Activated CD4-positive, alpha-beta T cell treated with anti-CD3 and anti-CD28 coated beads for 48 hours (primary cell): ENCODE measurements at regions not wholly inside any gene's neighbourhood (a gene's known extent, or its start where the extent isn't known, plus 50 kb on each side); places are given as distances from the start of the nearest gene placed in this dataset.
"Not testable (repeated sequence)": the region's sequence is repeated elsewhere in the genome, so short reads cannot be mapped to it uniquely, and the experiment has no call there.

Experiments used
- DNase-seq: peaks from one replicate; pipeline ENCODE4 v3.0.0-alpha.2; 2020

DNA sequence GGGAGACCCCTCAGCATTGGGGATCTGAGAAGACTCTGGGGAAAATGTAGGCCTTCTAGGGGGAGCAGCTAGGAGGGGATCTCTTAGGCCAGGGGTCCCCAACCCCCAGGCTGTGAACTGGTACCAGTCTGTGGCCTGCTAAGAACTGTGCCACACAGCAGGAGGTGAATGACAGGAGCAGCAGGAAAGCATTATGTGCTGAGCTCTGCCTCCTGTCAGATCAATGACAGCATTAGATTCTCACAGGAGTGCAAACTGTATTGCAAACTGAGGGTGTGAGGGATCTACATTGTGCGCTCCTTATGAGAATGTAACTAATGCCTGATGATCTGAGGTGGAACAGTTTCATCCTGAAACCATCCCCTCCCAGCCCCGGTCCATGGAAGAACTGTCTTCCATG is 127.3 kb downstream of the SCG2 start:
- DNase-seq = no peak

DNA sequence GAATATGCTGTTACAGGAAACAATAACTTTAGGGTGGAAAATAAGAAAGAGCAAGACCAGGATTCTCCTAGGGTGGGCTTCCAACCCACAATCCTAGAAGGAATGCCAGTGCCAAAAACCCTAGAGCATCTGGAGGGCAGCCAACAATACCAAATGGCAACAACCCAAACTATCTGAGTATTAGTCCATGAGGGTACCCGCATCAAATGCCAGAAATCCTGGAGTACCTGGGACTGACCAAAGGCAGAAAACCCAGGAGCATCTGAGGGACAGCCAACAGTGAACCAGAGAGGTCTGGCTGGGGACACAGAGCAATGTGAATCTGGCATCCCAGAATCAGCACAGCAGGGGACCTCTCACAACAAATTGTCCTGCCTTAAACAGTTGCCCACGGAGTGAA is 126.3 kb downstream of the SCG2 start:
- DNase-seq = no peak

DNA sequence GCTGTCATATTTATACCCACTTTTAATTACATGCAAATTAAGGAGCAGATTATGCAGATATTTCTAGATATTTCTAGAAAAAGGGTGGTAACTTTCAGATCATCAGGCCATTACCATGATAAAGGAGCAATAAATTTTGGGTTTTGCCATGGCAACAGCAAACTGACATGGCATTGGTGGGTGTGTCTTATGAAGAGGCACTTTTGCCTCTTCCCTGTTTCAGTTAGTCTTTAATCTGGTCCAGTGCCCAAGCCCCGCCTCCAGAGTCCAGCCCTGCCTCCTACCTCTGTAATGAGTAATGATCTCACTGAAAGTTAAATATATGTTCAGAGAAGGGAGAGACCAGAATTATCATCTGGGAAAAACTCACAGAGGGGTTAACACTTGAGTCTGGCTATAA is 124.8 kb downstream of the SCG2 start:
- no peak for DNase-seq

DNA sequence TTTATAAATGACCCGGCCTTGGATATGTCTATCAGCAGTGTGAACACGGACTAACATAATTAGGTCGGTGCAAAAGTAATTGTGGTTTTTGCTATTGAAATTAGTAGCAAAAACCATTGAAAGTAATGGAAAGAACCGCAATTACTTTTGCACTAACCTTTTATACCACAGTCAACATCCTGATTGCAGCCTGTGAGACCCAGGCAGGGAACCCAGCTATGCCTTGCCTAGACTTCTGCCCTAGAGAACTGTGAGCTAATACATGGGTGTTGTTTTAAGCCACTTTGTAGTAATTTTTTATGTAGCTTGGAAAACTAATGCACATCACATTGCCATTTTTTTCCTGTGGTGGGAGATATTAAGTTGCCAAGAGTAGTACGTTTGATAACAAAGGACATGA is 120.7 kb downstream of the SCG2 start:
- DNase-seq = no peak

DNA sequence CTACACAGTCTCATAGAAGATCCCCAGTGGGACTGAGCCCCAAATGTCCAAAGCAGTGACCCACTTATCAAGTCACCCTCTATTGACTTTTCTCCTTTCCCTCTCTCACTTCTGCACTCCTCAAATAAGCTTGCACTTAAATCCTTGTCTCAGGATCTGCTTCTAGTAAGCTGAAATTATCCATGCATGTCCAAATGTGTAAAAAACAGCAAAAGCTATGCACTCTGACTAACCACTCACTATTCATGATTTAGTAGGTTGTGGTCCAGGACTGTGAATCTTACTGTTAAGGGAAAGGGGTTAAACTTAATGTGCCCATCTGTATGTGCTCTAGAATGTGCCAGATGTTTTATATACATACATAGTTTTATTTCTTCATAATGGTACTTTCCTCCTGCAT is 115.4 kb downstream of the SCG2 start:
- no peak for DNase-seq

DNA sequence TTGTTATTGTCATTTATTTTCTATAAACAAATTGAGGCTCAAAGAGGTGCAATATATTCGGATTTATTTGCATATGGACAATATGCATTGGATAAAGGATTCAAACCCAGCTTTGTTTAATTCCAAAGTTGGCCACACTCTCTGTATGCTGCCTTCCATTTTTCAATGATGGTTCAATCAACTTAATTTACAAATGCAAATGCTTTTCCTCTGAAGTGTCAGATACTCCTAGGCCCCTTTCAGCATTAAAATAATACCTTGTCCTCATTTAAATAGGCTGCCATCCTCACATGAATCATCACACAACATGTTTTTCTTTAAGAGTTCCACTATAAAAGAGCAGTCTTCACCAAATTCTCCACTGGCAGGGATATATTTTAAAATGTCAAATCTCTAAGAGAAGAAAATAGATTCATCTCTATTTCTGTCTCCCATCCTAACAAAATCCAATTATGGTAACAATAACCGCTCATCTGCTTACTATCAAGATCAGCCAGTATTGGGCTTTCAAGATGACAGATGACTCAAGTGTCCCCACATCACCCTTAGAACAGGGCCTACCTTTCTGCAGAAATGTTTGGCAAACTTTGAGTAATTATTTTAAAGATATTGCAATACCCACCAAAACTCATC is 114.8 kb downstream of the SCG2 start:
- DNase-seq = no peak

DNA sequence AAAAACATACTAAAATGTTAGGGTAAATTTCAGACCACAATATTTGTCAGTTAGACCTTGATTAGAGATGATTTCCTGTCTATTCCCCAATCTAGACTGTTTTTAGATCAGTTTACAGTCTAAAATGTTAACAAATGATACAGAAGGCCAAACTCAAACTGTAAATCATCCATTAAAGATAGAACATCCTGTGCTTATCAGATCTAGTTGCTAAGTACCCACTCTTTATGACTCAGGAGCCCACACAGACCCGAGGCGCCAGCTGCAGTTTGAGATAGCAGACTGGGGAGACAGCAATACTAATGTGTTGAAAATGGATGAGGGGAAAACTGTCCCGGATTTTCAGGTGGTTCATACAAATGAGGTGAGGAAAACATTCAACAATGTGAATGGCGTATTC is 113.3 kb downstream of the SCG2 start:
- no peak for DNase-seq

DNA sequence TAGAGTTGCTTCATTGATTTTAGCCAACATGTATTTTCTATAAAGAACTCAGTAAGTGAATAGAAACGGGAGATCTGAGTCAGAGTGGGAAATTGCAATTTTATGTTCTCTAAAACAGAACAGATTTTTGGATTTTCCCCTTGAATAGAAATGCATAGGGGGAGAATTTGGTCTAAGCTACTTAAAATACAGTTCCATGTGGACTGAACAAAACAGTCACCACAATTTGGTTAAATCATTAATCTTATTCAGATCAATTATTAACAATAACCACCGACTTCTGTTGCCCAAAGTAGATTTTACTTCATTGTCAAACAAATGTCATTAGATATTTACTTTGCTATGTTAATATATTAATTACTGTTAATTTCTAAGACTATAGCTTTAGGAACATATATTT is 107.7 kb downstream of the SCG2 start:
- no peak for DNase-seq

DNA sequence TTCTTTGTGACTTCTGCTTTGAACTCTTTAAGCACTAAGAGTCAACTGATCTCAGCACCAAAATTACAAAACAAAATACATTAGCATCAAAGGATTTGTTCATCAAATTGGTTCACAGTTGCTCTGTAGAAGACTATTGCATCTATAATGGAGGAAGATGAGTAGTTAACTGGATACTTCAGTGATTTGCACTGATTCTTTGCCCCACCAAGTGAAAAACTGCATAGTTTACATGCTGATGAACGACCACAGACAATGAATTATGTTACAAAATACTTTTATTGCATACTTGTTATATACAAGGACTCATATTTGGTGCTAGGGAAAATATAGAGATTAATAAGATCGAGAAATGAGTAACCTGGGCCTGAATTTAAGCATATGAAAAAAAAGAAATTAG is 107.2 kb downstream of the SCG2 start:
- DNase-seq = no peak

DNA sequence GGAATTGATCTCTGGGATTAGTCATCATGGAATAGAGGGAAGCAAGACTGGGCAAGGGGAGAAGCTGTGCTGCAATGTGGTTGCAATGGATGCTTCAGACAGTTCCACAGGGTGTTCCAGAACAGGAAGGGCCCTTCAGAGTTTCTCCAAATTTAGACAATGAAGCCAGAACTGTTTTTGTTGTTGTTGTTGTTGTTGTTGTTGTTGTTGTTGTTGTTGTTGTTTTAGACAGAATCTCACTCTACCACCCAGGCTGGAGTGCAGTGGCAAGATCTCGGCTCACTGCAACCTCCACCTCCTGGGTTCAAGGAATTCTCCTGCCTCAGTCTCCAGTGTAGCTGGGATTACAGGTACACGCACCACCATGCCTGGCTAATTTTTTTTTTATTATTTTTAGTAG is 105.3 kb downstream of the SCG2 start:
- DNase-seq = not testable (repeated sequence)

DNA sequence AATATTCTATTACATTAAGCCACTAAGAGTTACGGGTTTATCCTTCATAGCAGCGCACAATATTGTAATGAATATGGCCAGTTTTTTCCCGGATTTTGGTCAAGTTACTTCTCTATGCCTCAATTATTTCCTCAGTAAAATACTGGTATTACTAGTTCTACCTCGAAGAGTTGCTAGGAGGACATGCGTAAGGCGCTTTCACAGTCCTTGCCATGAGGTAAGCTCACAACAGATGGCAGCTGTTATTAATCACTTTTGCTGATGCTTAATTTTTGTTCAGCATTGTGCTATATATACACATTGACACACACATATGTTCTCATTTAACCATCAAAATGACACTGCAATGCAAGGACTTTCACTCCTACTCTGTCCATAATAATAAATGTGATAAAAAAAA is 101.5 kb downstream of the SCG2 start:
- DNase-seq = no peak

DNA sequence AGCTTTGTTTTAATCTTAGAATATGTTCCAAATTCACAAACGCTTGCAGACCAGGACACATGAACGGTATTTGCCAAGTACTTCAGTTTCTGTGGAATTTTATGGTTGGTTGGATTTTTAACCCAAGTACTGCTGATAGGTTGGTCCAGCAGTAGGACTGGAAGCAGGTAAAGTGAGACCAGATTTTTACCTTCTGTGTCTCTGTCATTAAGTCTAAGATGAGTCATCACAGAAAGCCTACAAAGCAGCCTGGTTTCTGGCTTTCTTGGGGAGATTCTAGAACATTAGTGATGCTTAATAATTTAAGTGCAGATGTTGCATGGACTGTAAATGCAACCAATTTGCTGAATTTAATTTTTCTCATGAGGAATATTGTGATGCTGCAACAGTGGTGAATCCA is 100.5 kb downstream of the SCG2 start:
- no peak for DNase-seq

DNA sequence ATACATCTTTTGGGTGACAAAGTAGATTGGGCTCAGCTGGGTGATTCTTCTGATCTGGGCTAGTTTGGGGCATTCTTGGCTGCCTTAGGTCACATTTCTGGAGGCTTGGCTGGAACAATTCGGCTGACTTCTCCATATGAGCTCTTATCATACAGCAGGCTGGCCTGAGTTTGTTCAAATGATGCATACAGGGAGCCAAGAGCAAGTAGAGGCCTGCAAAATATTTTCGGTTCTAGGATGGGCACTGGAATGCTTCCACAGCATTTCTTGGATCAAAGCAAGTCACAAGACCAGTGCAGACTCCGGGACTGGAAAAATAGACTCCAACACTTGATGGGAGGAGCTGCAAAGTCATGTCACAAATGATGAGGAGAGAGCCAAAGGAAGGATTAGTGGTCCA is 98.4 kb downstream of the SCG2 start:
- DNase-seq = no peak

DNA sequence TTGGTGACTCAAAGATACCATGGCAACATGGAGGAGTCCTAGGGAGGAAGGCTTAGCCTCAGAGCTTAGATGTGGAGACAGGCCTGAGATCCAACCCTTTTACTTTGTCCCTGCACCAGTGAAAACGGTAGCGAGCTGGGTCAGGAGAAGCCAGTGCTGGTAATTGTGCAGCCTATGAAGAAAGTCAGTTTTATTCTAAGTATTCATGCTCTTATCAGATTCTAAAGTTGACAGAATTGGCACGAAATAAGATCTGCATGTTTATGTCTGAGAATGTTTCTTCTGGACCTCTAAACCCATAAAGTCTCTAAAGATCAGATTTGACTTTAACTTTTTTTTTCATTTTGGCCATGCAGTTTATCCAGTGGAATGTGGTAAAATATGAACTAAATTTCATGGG is 93.8 kb downstream of the SCG2 start:
- DNase-seq = no peak

DNA sequence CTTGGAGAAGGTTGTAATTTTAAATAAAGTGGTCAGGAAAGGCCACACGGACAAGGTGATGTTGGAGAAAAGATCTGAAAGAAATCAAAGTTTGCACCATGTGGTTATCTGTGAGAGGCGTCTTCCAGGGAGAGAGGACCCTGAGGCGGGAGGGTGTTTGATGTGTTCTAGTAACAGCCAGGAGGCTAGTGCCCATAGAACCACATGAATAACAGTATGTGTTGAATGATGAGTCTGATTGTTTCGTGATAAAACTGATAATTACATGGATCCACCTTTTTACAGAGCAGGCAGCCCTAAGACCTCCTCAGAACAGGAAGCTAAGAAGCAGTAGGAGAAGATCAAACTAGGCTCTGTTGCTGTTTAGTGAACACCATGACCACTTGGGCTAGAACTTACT is 91.4 kb downstream of the SCG2 start:
- no peak for DNase-seq

DNA sequence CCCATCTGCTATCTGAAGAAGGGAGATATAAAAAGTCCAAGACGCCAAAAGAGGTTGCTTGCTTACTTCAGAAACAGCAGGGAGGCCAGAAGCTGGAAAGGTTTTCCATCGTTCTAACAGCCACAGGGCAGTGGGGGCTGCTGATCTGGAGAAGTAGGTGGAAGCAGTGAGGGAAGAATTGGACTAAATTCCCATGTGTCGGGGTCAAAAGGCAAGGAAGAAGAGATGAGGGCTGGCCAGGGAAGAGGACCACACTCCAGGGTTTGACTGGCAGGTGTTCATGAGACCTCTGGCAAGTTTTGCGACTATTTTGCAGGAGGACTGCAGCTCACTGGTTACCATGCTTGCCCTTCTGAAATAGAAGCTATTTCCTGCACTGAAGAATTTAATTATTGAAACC is 91.0 kb downstream of the SCG2 start:
- no peak for DNase-seq

DNA sequence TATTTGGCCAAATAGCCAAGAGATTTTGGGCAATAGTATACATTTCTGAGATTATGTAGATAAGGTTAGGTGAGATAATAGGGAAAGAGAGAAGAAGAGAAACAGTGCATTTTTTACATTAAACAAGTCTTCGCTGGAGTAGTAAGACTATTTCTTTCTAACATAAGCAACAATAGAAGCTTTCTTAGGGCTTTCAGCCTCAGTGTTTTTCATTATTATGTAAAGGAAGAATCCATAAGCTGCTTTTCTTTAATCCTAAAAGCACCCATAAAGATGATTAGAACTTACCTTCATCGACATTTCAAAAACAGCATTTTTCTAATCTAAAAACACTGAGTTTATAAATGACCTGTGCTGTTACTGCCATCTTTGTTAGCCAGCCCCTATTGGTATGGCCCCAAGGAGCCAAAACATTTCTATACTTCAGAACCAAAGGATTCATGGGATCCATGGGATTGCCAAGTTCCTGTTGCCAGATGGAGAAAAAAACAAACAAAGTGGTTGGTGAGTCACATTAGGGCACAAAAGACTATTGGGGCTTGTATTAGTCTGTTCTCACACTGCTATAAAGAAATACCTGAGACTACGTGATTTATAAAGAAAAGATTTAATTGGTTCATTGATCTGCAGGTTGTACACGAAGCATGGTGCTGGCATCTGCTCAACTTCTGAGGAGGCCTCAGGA is 88.2 kb downstream of the SCG2 start:
- no peak for DNase-seq

DNA sequence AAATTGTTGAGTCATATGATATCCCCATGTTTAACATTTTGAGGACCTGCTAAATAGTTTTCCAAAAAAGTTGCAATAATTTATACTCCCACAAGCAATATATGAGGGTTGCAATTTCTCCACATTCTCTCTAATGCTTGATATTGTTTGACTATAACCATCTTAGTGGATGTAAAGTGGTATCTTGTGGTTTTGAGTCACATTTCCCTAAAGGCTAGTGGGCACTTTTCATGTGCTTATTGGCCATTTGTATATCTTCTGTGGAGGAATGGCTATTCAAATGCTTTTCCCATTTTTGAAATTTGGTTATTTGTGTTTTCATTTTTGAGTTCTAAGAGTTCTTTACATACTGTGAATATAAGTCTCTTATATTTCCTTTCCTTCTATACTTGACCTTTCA is 82.7 kb downstream of the SCG2 start:
- DNase-seq = no peak

DNA sequence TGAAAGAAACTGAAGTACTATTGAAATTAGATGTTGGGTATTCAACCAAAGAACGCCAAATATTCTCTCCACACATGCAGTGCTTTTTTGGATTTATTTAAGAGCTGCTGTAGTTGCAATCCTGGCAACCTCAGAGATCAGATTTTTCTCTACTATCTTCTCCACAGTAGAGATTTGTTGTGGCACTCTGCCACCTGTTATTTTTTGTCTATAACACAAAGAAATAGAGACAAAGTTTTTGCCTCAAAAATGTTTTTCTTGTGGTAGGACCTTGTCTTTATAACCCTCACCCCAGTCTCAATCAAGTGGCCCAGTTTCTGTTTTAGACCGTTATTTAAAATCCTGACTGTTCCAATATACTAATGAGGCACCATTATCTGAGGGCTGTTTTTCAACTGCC is 79.4 kb downstream of the SCG2 start:
- no peak for DNase-seq

DNA sequence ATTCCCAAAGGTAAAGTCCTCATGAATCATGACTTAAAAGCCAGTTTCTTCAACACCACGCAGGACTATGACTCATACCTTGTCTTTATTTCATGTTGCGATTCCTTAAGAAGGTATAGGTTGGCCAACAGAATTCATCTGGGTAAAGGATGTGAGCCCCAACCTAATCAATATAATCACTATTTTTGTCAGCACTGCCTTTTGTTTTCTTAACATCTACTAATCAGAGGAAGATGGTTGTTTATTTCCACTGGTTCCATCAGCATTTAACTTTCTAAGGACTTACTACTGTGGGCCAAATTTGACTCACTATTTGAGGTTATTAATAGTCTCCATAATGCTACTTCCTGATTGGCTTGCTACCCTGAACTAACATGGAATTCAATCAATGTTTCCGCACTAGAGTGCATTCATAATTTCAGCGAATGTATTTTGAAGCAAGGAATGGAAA is 78.6 kb downstream of the SCG2 start:
- no peak for DNase-seq

DNA sequence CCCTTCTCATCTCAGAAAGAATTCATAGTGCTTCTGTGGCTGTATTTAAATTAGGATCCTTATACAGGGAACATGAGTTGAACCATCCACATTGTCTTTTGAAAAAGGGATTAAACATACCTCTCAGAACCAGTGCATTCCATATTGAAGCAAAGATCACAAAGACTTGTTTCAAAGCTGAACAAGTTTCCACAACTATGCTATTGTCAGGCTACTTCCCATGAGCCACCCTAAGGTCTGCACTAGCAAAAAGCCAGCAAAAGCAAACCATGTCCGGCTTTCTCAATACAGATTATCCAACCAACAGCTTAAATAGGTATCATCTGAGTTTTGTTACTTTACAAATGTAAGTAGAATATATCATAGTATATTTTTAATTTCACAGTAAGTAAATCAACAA is 78.1 kb downstream of the SCG2 start:
- DNase-seq = no peak

DNA sequence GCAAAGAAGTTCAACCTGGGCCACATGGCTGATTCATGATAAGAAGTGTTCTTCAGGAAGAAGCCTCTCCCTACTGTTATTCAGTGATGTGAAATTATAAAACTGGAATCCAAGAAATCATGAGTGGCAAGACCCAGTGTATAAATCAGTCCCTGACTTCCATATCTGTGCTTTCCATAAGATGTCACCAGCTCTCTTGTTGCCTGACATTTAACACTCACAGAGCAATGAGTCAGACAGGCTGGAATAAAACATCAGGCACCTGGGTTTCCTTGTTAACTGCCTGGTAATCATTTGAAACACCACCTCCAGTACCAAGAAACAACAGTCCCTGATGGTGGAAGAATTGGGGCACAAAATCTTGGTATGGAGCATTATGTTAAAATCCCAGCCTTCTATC is 76.1 kb downstream of the SCG2 start:
- no peak for DNase-seq

DNA sequence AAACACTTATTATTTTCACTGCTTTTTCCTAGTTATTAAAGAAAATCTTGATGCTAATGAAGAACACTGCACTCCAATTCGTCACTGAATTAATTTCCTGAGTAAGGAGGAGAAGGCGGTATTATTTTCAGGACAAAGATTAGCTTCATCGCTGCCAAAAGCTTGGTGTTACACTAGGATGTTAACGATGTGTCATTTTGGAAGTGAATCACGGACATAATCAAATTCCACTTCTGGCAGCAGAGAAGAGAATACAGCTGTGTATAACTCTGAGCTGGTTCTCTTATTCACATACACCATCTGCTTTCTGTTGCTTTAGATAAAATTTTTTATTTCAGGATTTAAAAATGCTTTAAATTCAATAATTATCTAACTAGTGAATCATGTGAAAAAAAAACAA is 74.1 kb downstream of the SCG2 start:
- DNase-seq = no peak

DNA sequence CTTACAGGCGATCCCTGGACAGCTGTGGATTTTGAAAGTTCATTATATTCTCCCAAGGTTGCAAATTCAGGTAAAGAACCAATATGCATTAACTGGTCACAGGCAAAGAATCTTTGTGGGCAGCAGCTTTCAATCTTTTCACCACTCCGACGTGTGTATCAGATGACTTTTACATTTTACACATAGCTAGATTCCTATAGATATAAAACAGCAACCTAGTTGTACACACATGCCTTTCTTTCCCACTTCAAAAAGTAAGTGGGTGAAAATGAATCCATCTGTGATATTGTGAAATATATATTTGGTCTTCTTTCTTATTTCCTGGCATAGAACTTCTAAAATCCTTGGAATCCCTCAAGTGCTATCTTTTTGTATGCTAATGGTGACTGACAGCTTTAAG is 72.5 kb downstream of the SCG2 start:
- no peak for DNase-seq

DNA sequence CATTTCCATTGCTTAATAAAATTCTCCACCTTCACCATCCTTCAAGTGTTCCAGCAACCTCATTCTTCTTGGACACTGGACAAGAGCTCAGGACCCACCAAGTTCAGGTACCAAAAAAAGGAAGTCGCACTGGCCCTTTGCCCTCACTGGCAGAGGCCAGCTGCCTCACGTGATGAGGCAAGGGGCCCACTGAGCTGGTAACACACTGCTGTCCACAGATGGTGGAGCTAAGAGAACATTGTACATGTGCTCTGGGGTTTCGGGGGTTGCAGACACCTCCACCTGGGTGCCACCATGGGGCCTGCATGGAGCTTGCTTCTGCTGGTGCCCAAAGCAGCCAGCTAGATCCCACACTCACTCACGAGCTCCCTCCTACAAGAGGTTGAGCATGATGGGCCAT is 71.3 kb downstream of the SCG2 start:
- DNase-seq = no peak
